ENCODE measurements at regions not wholly inside any gene's neighbourhood (a gene's known extent, or its start where the extent isn't known, plus 50 kb on each side); places are given as distances from the start of the nearest gene placed in this dataset.

DNA sequence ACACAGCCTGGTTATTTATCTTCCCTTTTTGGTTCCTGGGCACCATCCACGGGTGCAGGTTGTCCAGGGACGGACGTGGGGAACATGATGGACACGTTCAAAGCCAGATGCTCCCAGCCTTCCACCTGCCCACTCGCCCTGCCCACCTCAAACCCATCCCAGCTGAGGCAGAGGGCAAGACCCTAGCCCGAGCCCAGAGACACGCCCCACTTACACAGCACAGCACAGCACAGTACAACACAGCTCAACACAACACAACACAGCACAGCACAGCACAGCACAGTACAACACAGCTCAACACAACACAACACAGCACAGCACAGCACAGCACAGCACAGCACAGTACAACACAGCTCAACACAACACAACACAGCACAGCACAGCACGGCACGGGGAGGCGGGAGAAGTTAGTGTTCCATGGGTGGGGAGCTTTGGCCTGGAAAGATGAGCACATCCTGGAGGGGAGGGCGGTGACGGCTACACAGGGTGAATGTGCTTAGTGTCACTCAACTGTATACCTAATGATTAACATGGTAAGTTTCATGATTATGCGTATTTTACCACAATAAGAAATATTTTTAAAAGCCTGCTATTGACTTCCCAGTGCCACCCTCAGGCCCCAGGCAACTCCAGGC is 1507.5 kb downstream of the BRD1 start:
- peaks cover 0 to 3% (median 0%) of the 10 kb centered on the region in 3 donors for H3K27me3 ChIP-seq
- intact Hi-C loops (cut with DNase I) = no loop called here

DNA sequence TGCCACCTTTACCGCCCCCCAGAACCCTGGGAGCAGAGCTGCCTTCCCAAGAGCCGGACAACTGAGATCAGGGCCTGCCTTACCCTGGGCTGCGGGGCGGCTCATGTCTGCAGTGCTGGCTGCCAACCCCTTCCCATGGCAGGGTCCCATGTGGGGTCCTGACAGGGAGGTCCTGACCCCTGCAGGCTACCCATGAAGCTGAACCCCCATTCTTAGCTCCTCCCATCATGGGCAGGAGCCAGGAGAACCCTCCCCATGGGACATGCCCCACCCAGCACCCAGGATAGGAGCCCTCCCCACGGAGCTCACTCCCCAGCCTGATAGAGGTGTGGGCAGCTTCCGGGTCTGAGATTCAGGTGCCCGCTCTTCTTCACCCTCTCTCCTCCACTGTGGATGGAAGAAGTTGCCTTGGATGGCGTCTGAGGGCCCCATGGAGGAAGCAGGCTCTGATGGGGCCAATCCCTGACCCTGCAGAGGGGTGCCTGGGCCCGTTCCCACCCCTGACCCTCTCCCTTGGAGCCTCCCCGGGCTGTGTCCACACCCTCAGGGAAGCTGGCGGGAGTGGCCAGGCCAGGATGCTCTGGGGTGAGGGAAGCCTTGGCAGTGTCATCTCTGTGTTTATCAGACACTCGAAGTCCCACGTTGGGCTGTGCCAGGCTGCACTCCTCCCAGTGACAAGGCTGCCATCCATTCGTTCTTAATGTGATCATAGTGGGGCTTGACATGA is 1508.2 kb downstream of the BRD1 start:
- intact Hi-C loops (cut with DNase I) = no loop called here
- H3K27me3 ChIP-seq = peaks cover 0 to 3% (median 0%) of the 10 kb centered on the region in 3 donors
- no peak overlapping the region for H3K4me3 ChIP-seq
- WGBS, 2 donors = 56 to 81% methylated on average over 14 of the region's 14 CpGs
- no peaks in the 10 kb centered on the region for H3K36me3 ChIP-seq
- no peak overlapping the region for H3K27ac ChIP-seq
- TF ChIP-seq POLR2AphosphoS5 (IDR thresholded peaks at IDR 0.05) = no peak
- TF ChIP-seq EP300 (IDR thresholded peaks at IDR 0.05) = no peak
- TF ChIP-seq POLR2A (IDR thresholded peaks at IDR 0.05) = no peak
- TF ChIP-seq, protein P1, sequence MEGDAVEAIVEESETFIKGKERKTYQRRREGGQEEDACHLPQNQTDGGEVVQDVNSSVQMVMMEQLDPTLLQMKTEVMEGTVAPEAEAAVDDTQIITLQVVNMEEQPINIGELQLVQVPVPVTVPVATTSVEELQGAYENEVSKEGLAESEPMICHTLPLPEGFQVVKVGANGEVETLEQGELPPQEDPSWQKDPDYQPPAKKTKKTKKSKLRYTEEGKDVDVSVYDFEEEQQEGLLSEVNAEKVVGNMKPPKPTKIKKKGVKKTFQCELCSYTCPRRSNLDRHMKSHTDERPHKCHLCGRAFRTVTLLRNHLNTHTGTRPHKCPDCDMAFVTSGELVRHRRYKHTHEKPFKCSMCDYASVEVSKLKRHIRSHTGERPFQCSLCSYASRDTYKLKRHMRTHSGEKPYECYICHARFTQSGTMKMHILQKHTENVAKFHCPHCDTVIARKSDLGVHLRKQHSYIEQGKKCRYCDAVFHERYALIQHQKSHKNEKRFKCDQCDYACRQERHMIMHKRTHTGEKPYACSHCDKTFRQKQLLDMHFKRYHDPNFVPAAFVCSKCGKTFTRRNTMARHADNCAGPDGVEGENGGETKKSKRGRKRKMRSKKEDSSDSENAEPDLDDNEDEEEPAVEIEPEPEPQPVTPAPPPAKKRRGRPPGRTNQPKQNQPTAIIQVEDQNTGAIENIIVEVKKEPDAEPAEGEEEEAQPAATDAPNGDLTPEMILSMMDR (IDR thresholded peaks at IDR 0.05) = no peak
- peak; percentile 46 for DNase-seq
- H3K4me1 ChIP-seq = peaks cover 0 to 16% (median 9%) of the 10 kb centered on the region in 4 donors
- no peaks in the 10 kb centered on the region for H3K9me3 ChIP-seq

More for the DNA sequence above, 1507.5 kb downstream of the BRD1 start:
- Histone ChIP-seq H3K9me3 (peaks cover 0 to 3% (median 0%) of the 10 kb centered on the region in 4 donors), H3K27ac (no peak overlapping the region), H3K4me3 (no peak overlapping the region), H3K36me3 (no peaks in the 10 kb centered on the region), H3K4me1 (peaks cover 0 to 16% (median 9%) of the 10 kb centered on the region in 4 donors)
- 76 to 80% methylated on average over 13 of the region's 13 CpGs for WGBS, 2 donors
- TF ChIP-seq, protein P1 (IDR thresholded peaks at IDR 0.05) = no peak
- TF ChIP-seq POLR2AphosphoS5 (IDR thresholded peaks at IDR 0.05) (no peak), EP300 (IDR thresholded peaks at IDR 0.05) (no peak), POLR2A (IDR thresholded peaks at IDR 0.05) (no peak)
- peak; percentile 47 for DNase-seq

DNA sequence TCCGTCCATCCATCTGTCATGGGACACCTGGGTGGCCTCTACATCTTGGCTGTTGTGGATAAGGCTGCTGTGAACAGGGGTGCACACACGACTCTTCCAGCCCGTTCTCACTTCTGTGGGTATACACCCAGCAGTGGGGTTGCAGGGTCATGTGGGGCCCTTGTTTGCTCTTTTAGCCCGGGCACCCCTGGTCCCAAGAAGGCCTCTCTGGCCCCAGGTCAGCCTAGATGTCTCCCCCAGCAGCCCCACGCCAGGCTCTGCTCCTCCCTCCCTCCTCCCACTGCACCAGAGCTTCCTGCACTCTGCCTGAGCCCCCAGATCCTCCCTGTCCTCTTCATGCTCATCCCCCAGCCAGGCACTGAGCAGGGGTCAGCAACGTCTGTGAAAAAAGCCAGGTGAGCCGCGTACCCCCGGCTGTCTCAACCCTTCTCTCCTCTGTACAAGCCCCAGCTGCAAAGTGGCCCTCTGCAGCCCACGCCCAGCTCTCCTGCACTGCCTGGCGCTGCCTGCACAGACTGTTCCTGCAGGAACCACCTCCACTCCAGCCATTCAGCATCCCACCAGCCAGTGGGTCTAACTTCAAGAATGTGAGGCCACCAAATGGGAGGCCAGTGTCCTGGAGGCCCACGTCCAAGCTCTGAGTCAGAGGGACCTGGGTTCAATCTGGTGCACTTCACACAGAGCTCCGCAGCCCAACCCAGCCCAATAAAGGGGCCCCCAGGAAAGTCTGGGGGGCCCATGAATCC is 1508.9 kb downstream of the BRD1 start:
- intact Hi-C loops (cut with DNase I) = no loop called here
- Histone ChIP-seq H3K27me3 (peaks cover 0 to 3% (median 0%) of the 10 kb centered on the region in 3 donors), H3K27ac (no peak overlapping the region), H3K4me3 (no peak overlapping the region), H3K4me1 (peaks cover 0 to 16% (median 9%) of the 10 kb centered on the region in 4 donors), H3K36me3 (no peaks in the 10 kb centered on the region), H3K9me3 (no peaks in the 10 kb centered on the region)
- TF ChIP-seq, protein P1 (IDR thresholded peaks at IDR 0.05) = no peak
- no peak for TF ChIP-seq POLR2A (IDR thresholded peaks at IDR 0.05)
- no peak for TF ChIP-seq EP300 (IDR thresholded peaks at IDR 0.05)
- TF ChIP-seq POLR2AphosphoS5 (IDR thresholded peaks at IDR 0.05) = no peak
- peak; percentile 54 for DNase-seq
- WGBS, 2 donors = 83 to 85% methylated on average over 13 of the region's 13 CpGs

- H3K27ac ChIP-seq = no peak overlapping the region
- no peak overlapping the region for H3K4me3 ChIP-seq
- WGBS, 2 donors = 80 to 85% methylated on average over 6 of the region's 6 CpGs
- no peaks in the 10 kb centered on the region for H3K9me3 ChIP-seq
- peaks cover 0 to 3% (median 0%) of the 10 kb centered on the region in 3 donors for H3K27me3 ChIP-seq
- peaks cover 0 to 16% (median 9%) of the 10 kb centered on the region in 4 donors for H3K4me1 ChIP-seq
- H3K36me3 ChIP-seq = no peaks in the 10 kb centered on the region
- DNase-seq = no peak
- TF ChIP-seq EP300 (IDR thresholded peaks at IDR 0.05) (no peak), POLR2A (IDR thresholded peaks at IDR 0.05) (no peak), POLR2AphosphoS5 (IDR thresholded peaks at IDR 0.05) (no peak)
- TF ChIP-seq, protein P1 (IDR thresholded peaks at IDR 0.05) = no peak
- intact Hi-C loops (cut with DNase I) = no loop called here
Observed at GRCh38 chr22:48318173-48318572, 1509.5 kb downstream of the BRD1 start.
